GM23338 (cell line): ENCODE measurements at regions not wholly inside any gene's neighbourhood (a gene's known extent, or its start where the extent isn't known, plus 50 kb on each side); places are given as distances from the start of the nearest gene placed in this dataset.

ENCODE experiments used
- ATAC-seq: fragments of 200-7000 bp; cut with Tn5 transposase; 3 replicates; pipeline ENCODE4 v1.9.1; 2020
- DNase-seq: peaks from one replicate; pipeline ENCODE4 v3.0.0-alpha.2; 2015; ENCODE audit warnings: low spot score
- H2AFZ ChIP-seq: fragments of 200-600 bp; sonication (generic); 2 replicates; pipeline ENCODE4 v1.8.0; 2016; ENCODE audit warnings: antibody characterized with exemption, mild to moderate bottlenecking, moderate library complexity
- H3F3A ChIP-seq: fragments of 200-600 bp; sonication (generic); replicated peaks from 2 replicates; pipeline ENCODE4 v1.8.0; 2017; ENCODE audit warnings: antibody characterized with exemption, mixed run types, low read depth
- H3K27ac ChIP-seq: fragments of 200-600 bp; sonication (generic); 2 replicates; pipeline ENCODE4 v1.6.1; 2016; ENCODE audit warnings: low read depth
- H3K27me3 ChIP-seq: fragments of 200-600 bp; sonication (generic); 2 replicates; pipeline ENCODE4 v1.8.0; 2016; ENCODE audit warnings: mild to moderate bottlenecking, mixed run types, moderate library complexity; ENCODE audit not compliant: insufficient read depth
- H3K36me3 ChIP-seq: fragments of 200-600 bp; sonication (generic); 2 replicates; pipeline ENCODE4 v1.8.0; 2016; ENCODE audit warnings: mild to moderate bottlenecking; ENCODE audit not compliant: insufficient read depth
- H3K4me1 ChIP-seq: fragments of 200-600 bp; sonication (generic); 2 replicates; pipeline ENCODE4 v1.8.0; 2016; ENCODE audit warnings: mild to moderate bottlenecking, moderate library complexity; ENCODE audit not compliant: insufficient read depth
- H3K4me2 ChIP-seq: fragments of 200-600 bp; sonication (generic); 2 replicates; pipeline ENCODE4 v1.7.1; 2017; ENCODE audit warnings: mixed run types
- H3K4me3 ChIP-seq: fragments of 200-600 bp; sonication (generic); 2 replicates; pipeline ENCODE4 v1.6.1; 2016; ENCODE audit warnings: mixed run types
- H3K79me2 ChIP-seq: fragments of 200-600 bp; sonication (generic); replicated peaks from 2 replicates; pipeline ENCODE4 v1.8.0; 2017; ENCODE audit warnings: mild to moderate bottlenecking; ENCODE audit not compliant: insufficient read depth
- H3K9me2 ChIP-seq: fragments of 200-600 bp; sonication (generic); 2 replicates; pipeline ENCODE4 v1.8.0; 2017; ENCODE audit not compliant: insufficient read depth
- H4K20me1 ChIP-seq: fragments of 200-600 bp; sonication (generic); replicated peaks from 2 replicates; pipeline ENCODE4 v1.8.0; 2017; ENCODE audit warnings: mild to moderate bottlenecking; ENCODE audit not compliant: insufficient read depth
- H3K27ac Mint-ChIP-seq: 2 replicates; pipeline ENCODE4 v1.8.0; 2020; ENCODE audit warnings: inconsistent platforms, mild to moderate bottlenecking, moderate library complexity, mixed read lengths
- H3K27me3 Mint-ChIP-seq: 3 replicates; pipeline ENCODE4 v1.8.0; 2022; ENCODE audit warnings: low read depth, mild to moderate bottlenecking, moderate library complexity, mixed read lengths, inconsistent platforms; ENCODE audit not compliant: insufficient read depth, poor library complexity
- H3K36me3 Mint-ChIP-seq: 3 replicates; pipeline ENCODE4 v1.8.0; 2021; ENCODE audit warnings: low read depth, mild to moderate bottlenecking, inconsistent platforms, moderate library complexity, mixed read lengths
- H3K4me1 Mint-ChIP-seq: 3 replicates; pipeline ENCODE4 v1.8.0; 2020; ENCODE audit warnings: mild to moderate bottlenecking, inconsistent platforms, mixed read lengths
- H3K4me3 Mint-ChIP-seq: 3 replicates; pipeline ENCODE4 v1.8.0; 2021; ENCODE audit warnings: moderate library complexity, mild to moderate bottlenecking, inconsistent platforms, mixed read lengths
- H3K9me3 Mint-ChIP-seq: 3 replicates; pipeline ENCODE4 v1.8.0; 2020; ENCODE audit warnings: moderate library complexity, mild to moderate bottlenecking, inconsistent platforms, mixed read lengths
- CTCF ChIP-seq, 2 experiments: fragments of 200-600 bp in 1 of 2; sonication (generic) in 1 of 2; conservative IDR thresholded peaks; 2 replicates each; pipeline versions ENCODE4 v1.5.1 to v1.6.1; 2016 to 2017; ENCODE audit warnings: antibody characterized with exemption in 2 of 2, low read depth in 2 of 2, mild to moderate bottlenecking in 2 of 2, moderate library complexity in 1 of 2
- ETS1 ChIP-seq: IDR thresholded peaks from 2 replicates; pipeline ENCODE4 v1.6.1; 2016; ENCODE audit warnings: antibody characterized with exemption
- NANOG ChIP-seq: IDR thresholded peaks from 2 replicates; pipeline ENCODE4 v1.6.1; 2016; ENCODE audit warnings: antibody characterized with exemption, borderline replicate concordance
- REST ChIP-seq: IDR thresholded peaks from one replicate; pipeline ENCODE4 v1.6.1; 2018; ENCODE audit warnings: antibody characterized with exemption; ENCODE audit not compliant: unreplicated experiment
- ZNF114 ChIP-seq: fragments of 250-450 bp; sonication (Bioruptor Pico); IDR thresholded peaks from 2 replicates; pipeline ENCODE4 v1.5.0; 2020; ENCODE audit warnings: mild to moderate bottlenecking, moderate library complexity

GRCh38 chr6:166855416-166855815 is 100.9 kb downstream of the RNASET2 start:
- H3K36me3 ChIP-seq: no peaks in the 10 kb centered on the region; the same call in 1 of the 2 replicates
- ATAC-seq (no peak), DNase-seq (no peak)
- Mint-ChIP-seq H3K4me1 (no peaks in the 10 kb centered on the region; the same call in 2 of the 3 replicates), H3K27ac (no peak overlapping the region), H3K36me3 (peaks cover under 1% of the 10 kb centered on the region), H3K27me3 (no peaks in the 10 kb centered on the region), H3K4me3 (no peak overlapping the region), H3K9me3 (no peaks in the 10 kb centered on the region; the same call in 2 of the 3 replicates)
- H3K9me2 ChIP-seq: 0 out of 2 replicates have a peak, but pooled peaks cover under 1% of the 10 kb centered on the region
- H4K20me1 ChIP-seq: no peaks in the 10 kb centered on the region; the same call in 1 of the 2 replicates
- no peaks in the 10 kb centered on the region; the same call in 1 of the 2 replicates for H3K4me1 ChIP-seq
- H3K4me3 ChIP-seq: no peak overlapping the region
- H3K79me2 ChIP-seq: 0 out of 2 replicates have a peak, but pooled peaks cover 7% of the 10 kb centered on the region
- no peak for TF ChIP-seq ETS1
- no peak for TF ChIP-seq NANOG
- no peak for TF ChIP-seq ZNF114 (CRISPR knock-in tag)
- H3K4me2 ChIP-seq: no peak overlapping the region
- no peak overlapping the region for H3K27ac ChIP-seq
- no peaks in the 10 kb centered on the region for H3F3A ChIP-seq
- H3K27me3 ChIP-seq: no peaks in the 10 kb centered on the region
- no peak overlapping the region for H2AFZ ChIP-seq

GRCh38 chr6:166853371-166854325 is 102.7 kb downstream of the RNASET2 start:
- TF ChIP-seq CTCF (conservative IDR thresholded peaks at IDR 0.05; ENCODE audit: low read depth in 2 of 2): peak; percentile 40 to 76
- TF ChIP-seq REST: no peak
- Histone ChIP-seq H3K9me2 (no peaks in the 10 kb centered on the region), H3K4me2 (no peak overlapping the region), H3K4me3 (no peak overlapping the region), H2AFZ (no peak overlapping the region), H3K79me2 (no peaks in the 10 kb centered on the region), H3F3A (no peaks in the 10 kb centered on the region), H4K20me1 (no peaks in the 10 kb centered on the region; the same call in 1 of the 2 replicates), H3K27me3 (no peaks in the 10 kb centered on the region), H3K4me1 (no peaks in the 10 kb centered on the region; the same call in 1 of the 2 replicates), H3K36me3 (no peaks in the 10 kb centered on the region; the same call in 1 of the 2 replicates), H3K27ac (no peak overlapping the region)
- ATAC-seq (peak; percentile 88), DNase-seq (peak; percentile 56)
- H3K4me1 Mint-ChIP-seq: no peaks in the 10 kb centered on the region; the same call in 2 of the 3 replicates
- no peaks in the 10 kb centered on the region for H3K9me3 Mint-ChIP-seq
- no peak overlapping the region for H3K27ac Mint-ChIP-seq
- no peaks in the 10 kb centered on the region for H3K27me3 Mint-ChIP-seq
- H3K36me3 Mint-ChIP-seq: no peaks in the 10 kb centered on the region; the same call in 1 of the 3 replicates
- no peak overlapping the region for H3K4me3 Mint-ChIP-seq
